ENCODE measurements at regions not wholly inside any gene's neighbourhood (a gene's known extent, or its start where the extent isn't known, plus 50 kb on each side); places are given as distances from the start of the nearest gene placed in this dataset.

GRCh38 chr2:133825778-133826177 lies 257.5 kb upstream of the NCKAP5 start:
- TF ChIP-seq POLR2AphosphoS5 (IDR thresholded peaks at IDR 0.05) (no peak), POLR2A (IDR thresholded peaks at IDR 0.05; ENCODE audit: low read depth) (no peak), CTCF (IDR thresholded peaks at IDR 0.05) (no peak), EP300 (IDR thresholded peaks at IDR 0.05) (no peak)

All from esophagus muscularis mucosa (tissue), 4 donors.